ENCODE measurements at regions not wholly inside any gene's neighbourhood (a gene's known extent, or its start where the extent isn't known, plus 50 kb on each side); places are given as distances from the start of the nearest gene placed in this dataset.

DNA sequence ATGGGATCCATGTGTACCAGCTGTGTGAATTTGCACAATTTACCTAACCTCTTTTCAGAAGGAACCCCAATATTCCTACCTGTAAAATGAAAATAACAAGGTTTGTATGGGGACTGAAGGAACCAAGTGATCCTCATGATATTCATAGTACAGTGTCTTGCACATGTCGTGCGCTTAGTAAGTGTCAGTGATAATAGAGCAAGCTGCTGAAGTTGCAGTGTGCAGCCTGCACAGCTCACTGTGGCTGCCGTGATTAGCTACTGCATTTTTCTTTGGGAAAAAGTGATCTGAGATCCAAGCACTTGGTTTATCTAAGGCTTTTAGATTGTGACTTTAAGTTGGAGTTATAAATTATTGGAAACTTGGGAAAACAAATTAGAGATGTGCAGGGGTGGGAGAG, 135.9 kb upstream of the FRY start:
- DNase-seq (ENCODE audit: low read depth in 2 of 3, low spot score in 1 of 3), result no peak

DNA sequence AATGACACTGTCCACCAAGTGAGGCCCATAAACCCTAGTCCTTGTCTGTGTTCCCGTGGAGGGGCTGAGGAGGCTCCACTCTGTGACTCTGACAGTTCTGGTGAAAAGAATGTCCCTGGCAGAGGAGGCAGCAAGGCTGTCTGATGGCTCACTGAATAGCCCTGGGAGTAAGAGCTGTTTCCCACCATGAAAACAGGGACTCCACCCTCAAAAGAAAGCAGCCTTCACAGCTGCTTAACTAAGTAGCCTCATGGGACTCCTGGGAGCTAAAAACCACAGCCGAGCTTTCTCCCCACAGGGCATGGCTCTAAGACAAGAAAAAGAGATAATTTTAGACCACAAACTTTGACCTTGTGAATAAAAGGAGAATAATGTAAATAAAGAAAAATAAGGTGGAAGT, 135.1 kb upstream of the FRY start:
- no peak for DNase-seq (ENCODE audit: low read depth in 2 of 3, low spot score in 1 of 3)

DNA sequence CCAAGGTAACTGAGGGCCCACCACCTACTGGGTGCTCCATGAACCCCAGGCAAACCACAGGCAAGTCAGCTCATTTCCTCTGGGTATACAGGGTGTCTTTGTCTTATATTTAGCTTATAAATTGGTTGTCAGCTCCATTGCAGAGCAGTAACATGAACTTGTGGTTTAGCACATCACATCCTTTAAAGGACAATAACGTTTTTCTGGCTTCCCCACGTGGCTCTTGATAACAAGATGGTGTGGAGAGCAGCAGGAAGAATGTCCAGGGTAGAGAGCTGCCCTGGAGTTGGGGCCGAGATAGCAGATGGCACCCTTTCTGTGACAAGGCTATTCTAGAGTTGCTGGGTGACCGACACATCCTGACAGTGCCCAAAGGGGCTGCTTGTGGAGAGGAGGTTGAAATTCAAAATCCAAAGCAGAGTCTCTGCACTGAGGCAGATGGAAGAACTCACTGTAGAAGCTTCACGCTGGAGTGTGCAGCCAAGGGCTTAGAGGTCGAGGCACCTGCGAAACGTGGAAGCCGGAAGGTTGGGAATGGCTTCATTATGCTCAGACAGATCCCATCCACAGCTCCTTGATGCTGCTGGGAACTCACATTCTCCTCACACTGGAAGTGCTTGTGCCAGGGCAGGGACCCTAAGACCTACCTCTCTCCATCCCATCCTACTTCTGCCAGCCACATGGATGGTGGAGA, 133.0 kb upstream of the FRY start:
- DNase-seq (ENCODE audit: low read depth in 2 of 3, low spot score in 1 of 3), result no peak

DNA sequence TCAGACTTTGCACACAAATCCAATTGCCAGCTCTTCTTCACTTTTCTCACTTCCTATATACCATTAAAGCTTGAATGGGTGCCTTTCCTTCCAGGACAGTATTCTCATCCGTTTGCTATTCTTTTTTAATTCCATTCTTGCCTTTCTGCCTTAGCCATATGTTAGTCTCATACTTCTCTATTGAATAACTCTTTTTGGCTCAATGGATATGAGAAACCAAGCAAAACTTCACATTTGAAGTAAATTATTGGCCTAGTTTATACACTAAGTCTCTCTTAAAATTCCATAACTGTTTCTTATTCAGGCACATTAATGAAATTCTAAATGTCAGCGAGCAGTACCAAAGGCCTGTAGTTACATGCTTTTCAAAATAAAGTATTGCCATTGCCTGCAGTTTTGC, 129.6 kb upstream of the FRY start:
- no peak for DNase-seq (ENCODE audit: low read depth in 2 of 3, low spot score in 1 of 3)

DNA sequence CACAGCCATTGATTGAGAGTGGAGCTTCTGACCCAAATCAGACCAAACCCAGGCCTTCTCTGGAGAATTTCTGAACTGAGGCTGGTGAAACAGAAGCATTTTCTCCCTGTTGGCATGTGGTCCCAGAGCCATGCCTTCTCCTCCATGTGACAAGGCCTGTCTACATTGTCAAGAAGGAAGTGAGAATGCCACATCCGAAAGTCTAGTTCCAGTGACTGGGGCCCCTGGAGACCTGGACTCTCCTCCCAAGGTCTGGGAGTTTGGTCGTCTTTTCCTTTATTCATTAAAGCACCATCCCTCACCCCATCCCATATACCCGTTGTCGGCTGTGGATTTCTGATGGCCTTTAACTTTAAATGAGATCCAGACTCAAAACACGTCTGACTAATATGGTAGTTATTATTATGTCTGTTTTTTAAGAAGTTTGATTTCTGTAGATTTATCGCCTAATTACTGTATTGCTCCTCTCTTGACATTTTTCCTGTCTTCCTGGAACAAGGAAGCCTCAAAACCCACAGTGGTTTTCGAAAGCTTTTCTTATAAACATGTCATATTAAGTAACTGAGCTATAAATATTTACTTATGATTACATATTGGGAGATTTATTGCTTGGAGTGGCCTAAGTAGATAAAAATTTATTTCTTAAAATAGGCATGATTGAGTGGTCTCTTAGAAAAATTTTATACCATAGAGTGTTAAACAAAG, 128.3 kb upstream of the FRY start:
- no peak for DNase-seq (ENCODE audit: low read depth in 2 of 3, low spot score in 1 of 3)

DNA sequence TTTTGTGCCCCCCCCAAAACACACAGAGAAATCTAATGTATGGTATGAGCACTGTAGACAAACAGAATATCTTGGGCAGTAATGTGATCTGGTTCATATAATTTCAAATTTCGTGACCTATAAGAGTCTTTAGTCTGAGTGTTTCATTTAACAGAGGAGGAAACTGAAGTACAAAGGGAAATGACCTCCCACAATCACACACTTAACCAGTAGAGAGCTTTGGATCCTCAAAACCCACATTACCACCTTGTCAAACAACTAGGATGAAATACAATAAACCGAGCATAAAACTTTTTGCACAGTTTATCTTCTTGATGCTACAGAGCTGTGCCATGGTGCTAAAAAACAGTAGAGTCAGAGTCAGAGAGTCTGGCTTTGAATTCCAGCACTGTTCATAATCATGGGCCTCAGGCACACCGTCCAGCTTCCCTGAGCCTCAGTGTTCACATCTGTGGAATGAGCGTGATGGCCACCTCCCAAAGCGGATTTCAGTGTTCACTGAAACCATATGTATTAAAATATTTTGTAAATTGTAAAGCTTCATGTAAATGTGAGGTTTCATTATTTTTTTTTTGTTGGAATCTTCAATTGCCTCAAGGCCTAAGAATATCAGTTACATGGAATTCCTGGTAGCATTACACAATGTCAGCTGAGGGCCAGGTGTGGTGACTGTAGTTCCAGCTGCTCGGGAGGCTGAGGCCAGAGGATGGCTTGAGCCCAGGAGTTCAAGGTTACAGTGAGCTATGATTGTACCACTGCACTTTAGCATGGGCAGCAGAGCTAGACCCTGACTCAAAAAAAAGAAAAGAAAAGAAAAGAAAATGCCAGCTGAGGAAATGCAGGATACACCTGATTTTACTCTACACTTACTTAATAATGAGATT, 126.4 kb upstream of the FRY start:
- DNase-seq (ENCODE audit: low read depth in 2 of 3, low spot score in 1 of 3), result no peak

DNA sequence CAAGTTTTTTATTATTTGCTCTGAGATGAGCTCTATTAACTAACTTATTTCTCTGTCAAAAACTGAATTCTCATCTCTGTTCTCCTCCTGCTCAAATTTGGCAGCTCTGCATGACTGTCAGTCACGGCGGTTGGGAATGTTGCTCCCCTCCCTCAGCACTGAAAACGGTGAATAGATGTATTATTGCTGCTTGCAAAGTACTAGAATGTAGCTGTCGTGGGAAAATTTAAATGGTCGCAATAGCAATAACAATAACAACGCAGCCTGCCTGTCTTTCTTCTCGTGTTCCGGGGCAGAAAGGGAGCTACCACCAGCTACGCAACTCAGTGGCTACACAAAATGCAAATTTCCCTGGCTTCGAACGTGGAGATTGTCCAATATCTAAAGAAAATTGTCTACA, 125.6 kb upstream of the FRY start:
- DNase-seq (ENCODE audit: low read depth in 2 of 3, low spot score in 1 of 3), result no peak

DNA sequence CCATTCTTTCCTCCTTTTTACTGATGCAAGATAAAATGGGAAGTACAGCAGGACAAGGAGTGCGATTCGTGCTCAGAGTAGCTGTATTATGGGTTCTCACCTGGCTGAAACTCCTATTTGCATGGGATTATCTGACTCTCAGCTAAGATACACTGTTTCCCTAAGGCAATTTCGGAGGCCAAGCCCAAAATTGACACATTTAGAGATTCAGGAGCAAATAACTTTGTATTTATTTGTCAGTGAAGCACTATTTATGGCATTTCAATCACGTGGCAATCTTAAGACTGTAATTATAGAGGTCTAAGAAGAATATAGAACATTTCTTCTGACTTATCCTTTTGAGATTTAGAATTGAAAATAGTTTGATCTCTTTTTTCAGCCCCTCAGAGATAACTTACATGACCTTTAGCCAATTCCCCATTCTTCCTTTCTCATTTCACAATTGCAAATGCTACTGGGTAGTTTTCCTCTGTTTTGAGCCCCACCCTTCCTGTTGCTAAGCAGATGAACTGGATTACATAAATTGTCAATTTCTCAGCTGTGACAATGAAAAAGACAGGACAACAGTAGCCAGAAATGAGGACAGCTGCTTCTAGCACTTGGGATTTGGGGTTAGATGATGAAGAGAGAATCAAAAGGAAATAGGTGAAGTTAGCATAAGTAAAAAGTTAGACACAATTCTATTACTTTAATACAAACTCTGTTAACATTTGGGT, 122.7 kb upstream of the FRY start:
- DNase-seq (ENCODE audit: low read depth in 2 of 3, low spot score in 1 of 3), result no peak

DNA sequence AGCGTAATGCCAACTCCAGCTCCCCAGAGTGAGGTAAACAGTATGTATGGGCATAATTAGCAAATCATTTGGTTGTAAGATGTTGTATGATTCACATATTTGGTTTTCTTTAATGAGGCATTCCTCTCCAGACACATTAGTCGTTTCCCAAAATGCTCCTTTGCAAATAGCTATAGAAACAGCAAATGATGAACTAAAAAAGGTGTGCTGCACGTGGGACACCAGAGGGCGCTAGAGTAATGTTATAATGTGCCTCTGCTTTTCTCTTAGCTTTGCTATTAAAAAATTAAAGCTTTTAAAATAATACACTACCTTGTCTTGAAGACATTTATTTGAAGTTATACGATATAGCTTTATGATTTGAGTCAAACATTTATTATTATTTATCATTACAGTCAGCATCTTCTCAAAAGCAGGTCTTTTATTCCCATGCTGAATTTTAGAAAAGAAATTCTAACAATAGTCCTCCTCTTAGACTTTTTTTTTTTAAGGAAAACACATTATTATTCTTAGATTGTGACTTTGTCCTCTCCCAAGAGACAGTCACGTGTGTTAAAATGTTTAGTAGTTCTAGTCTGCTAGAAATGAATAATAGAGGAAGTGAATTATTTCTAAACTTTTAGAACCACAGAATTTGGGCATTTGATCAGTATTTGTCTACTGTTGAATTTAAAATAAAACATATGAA, 121.6 kb upstream of the FRY start:
- peak in 2 of 3 donors; percentile 20 to 54 for DNase-seq (ENCODE audit: low read depth in 2 of 3, low spot score in 1 of 3)

DNA sequence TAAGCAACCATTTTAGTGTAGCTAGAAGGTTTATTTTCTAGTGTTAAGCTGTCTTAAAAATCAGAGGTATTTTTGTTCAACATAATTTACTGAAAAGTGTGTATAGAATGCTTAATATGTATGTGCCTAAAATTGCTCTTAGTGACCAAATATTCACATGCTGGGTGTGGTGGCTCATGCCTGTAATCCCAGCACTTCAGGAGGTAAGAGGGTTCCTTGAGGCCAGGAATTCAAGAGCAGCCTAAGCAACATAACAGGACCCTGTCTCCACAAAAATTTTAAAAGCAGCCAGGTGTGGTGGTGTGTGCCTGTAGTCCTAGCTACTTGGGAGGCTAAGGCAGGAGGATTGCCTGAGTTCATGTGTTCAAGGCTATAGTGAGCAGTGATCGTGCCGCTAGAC, 120.9 kb upstream of the FRY start:
- DNase-seq (ENCODE audit: low read depth in 2 of 3, low spot score in 1 of 3), result no peak

DNA sequence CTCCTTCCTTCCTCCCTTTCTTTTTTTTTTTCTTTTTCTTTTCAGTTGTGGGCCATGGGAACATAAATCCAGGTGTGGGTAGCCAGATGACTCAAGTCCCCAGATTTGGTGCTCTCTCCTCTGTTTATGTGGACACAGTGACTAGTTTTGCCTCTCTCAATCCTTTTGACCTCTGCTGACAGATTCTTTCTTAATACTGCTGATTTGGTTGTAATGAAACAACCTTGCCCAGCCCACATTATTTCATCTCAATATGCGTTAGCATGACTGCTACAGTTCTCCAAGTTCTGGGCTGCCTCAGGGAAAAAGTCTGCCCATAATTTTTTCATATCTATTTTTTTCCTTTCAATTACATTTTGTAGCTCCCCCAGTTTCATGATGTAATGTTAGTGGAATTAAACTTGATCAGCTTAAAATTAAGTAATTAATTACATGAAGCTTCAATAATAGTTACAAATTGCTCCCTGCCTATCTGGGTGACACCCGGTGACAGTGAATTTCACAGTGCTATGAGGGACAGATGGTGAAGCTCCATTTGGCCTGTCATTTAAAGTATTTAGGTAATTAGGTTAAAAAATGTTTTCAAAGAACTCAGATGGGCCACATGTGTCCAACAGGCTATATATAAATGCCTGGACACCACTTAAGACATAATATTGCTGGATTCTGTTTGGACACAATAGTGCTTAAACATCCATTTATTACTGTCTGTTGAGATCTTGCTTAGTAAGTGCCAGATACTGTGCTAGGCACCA, 118.8 kb upstream of the FRY start:
- no peak for DNase-seq (ENCODE audit: low read depth in 2 of 3, low spot score in 1 of 3)

DNA sequence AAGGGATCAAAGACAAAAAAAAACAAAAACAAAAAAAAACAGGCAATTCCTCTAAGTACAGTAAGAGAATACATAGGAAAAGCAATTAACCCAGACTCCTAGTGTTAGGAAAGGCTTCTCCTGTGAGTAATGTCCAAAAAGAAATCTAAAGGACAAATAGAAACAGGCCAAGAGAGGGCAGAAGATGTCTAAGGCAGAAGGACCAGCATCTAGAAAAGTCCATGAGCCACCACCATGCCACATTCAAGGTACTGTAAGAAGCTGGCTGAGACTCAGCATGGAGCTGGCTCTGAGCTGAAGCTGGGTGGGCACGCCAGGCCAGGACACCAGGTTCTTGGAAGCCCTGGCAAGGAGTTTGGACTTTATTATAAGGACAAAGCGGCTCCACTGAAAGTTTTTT, 118.1 kb upstream of the FRY start:
- no peak for DNase-seq (ENCODE audit: low read depth in 2 of 3, low spot score in 1 of 3)

DNA sequence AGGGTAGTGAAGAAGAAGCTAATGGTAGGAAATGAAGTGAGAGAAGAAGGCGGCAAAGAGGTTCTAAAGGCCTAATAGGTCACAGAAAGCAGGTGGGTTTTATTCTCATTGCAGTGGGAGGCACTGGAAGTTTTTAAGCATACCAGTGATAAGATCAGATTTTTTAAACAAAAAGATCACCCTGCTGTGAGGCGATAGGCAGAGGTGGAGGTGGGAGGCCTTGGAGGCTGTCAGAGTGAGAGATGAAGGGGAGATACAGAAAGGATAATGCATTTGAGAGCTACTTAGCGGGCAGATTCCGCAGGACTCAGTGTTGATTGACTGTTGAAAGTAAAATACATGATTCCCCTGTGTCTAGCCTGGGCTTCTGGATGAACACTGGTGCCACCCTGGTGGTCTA, 116.7 kb upstream of the FRY start:
- no peak for DNase-seq (ENCODE audit: low read depth in 2 of 3, low spot score in 1 of 3)

DNA sequence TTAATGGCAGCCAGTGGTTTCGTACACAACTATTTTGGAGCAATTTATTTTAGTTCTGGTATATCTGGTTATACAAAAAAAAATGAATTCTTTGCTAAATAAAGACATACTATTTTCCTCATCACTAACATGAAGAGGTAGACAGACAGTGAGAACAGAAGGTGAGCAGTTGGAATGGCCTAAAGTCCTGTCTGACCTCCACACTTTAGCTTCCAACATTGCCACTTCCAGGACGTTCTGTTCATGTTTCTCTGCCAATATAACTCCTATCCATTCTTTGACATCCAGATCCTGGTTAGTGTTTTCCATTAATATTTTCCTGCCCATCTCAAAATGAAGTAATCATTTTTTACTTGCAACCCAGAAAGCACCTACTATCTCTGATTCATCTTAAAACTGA, 112.9 kb upstream of the FRY start:
- DNase-seq (ENCODE audit: low read depth in 2 of 3, low spot score in 1 of 3), result no peak

DNA sequence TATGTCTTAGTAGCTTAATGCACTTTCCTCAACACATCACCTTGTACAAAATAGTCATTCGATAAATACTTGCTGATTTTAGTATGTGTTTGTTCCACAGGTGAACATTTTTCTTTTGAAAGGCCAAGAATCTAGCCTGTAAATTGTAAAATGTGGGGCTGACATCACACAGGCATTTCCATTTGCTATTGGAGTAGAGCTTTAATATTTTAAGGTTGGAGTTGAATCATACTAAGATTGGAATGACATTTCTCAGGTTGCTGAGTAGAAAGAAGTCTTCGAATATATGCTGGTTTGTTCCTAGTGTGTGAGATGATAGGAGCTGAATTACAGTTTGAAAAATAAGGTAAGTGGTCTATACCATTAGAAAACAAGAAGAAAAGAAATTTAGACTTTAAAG, 112.3 kb upstream of the FRY start:
- DNase-seq (ENCODE audit: low read depth in 2 of 3, low spot score in 1 of 3), result no peak

DNA sequence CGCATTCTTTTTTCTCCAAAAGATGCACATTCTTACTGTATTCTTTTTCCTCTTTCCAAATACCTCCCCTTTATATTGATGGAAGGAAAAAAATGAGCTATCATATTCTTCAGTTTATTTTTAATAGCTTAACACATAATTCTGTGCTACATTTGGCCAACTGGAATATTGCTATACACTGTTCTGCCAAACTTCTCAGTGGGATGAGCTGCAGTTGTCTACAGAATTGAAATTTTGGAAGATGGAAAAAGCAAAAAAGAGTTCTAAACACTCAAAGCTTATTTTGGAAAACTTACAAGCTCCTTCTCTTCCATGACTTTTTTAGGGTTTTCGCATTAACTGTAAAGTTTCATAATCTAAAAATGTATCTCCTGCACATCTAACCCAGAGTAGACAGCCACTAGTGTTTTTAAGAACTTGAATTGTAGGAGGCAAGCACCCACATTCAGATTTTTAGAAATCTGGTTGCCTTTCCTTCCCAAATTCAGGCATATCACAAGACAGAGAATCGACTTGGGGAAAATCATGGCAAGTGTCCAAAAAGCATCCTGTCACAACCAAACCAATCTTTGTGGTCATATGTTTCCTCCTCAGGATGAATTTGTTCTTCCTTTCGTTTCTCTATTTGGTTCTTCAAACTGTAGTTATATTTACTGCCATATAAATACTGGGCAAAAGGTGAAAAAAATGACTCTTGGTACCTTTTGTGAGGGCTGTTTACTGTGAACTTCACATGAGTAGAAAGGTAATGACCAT, 111.4 kb upstream of the FRY start:
- DNase-seq (ENCODE audit: low read depth in 2 of 3, low spot score in 1 of 3), result no peak

DNA sequence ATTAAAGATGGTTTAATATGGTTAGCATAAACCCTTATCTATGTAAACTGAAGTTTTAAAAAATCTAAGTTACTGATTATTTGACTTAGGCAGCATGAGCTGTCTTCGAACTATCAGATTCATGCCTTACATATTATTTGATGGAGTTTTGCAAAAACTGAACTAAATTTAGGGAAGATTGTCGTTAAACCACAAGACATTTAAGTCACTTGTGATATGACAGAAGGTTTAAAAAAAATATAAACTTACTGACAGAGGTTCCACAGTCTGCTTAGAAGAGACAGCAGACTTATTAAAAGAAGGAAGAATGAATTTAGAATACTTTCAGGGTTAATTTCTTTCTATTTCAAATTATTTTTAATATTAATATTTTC, 110.9 kb upstream of the FRY start:
- DNase-seq (ENCODE audit: low read depth in 2 of 3, low spot score in 1 of 3), result no peak

DNA sequence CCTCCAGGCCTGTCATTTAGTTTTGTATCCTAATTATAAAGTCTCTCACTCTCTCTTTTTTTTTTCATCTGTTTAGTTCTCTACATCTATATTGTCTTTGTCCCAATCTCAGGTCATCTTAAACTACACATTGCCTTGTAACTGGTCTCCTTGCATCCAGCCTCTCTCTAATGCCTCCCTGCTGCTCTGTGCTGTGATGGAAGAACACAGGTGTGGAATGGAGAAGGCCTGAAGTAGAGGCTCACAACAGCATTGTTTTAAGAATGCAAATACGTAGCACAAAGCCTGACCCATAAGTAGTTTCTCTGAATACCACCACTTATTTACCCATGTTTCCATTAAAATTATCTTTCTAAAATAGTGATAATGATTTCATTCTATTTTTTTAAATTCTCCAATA, 108.8 kb upstream of the FRY start:
- DNase-seq (ENCODE audit: low read depth in 2 of 3, low spot score in 1 of 3), result no peak

DNA sequence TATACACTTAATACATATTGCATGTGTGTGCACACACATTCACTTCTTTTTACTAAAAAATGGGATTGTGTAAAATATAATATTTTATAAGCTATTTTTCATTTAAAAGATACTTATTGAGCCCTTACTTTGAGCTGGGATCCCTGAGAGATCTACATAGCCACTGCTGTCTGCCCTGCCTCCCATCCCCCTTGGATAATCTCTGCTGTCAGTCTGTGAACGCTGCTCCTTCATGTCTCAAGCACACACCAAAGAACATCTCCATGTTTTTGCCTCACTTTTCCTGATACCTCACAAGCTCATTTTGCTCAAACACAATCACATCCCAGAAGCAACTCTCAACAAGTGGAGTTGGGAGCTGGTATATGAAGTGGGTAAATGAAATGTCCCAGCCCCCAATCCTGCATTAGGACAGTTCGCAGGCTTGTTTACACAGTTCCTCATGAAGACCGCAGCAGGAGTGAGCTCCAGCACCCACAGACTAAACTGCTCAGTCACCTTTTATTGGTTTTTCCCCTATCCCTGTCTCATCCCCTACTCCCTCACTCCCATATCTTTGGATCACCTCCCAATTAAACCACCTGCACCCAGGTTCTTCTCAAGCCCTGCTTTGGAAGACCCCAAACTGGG, 108.3 kb upstream of the FRY start:
- DNase-seq (ENCODE audit: low read depth in 2 of 3, low spot score in 1 of 3), result no peak
